ENCODE measurements at regions not wholly inside any gene's neighbourhood (a gene's known extent, or its start where the extent isn't known, plus 50 kb on each side); places are given as distances from the start of the nearest gene placed in this dataset.

DNA sequence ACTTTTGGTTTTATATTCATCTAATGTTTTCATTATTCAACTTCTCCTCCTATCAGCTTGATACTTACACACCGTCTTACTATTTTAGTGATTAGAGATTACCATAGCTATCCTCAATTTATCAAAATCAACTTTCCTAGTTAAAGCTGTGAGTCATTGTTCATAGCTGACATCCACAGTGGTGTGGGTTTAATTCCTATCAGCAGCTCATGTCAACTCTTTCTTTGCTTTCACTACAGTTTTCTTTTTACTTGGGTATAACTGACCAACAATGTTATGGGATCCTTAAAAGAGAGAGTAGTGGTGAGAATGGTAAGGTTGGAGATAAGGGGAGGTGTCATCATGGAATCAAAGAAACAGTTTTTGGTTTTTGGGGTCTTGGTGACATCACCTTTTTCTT, 112.7 kb downstream of the NFKBIZ start:
- TF ChIP-seq, protein P1, sequence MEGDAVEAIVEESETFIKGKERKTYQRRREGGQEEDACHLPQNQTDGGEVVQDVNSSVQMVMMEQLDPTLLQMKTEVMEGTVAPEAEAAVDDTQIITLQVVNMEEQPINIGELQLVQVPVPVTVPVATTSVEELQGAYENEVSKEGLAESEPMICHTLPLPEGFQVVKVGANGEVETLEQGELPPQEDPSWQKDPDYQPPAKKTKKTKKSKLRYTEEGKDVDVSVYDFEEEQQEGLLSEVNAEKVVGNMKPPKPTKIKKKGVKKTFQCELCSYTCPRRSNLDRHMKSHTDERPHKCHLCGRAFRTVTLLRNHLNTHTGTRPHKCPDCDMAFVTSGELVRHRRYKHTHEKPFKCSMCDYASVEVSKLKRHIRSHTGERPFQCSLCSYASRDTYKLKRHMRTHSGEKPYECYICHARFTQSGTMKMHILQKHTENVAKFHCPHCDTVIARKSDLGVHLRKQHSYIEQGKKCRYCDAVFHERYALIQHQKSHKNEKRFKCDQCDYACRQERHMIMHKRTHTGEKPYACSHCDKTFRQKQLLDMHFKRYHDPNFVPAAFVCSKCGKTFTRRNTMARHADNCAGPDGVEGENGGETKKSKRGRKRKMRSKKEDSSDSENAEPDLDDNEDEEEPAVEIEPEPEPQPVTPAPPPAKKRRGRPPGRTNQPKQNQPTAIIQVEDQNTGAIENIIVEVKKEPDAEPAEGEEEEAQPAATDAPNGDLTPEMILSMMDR (conservative IDR thresholded peaks at IDR 0.05 in 1 of 2, IDR thresholded peaks at IDR 0.05 in 1 of 2; ENCODE audit: low read depth in 1 of 2, low read length in 2 of 2): no peak
- TF ChIP-seq EZH2 (IDR thresholded peaks at IDR 0.05; ENCODE audit: low read length, missing control alignments): no peak

Measured in fibroblast of lung (primary cell).